Bronchial epithelial cell (primary cell): ENCODE measurements at regions not wholly inside any gene's neighbourhood (a gene's known extent, or its start where the extent isn't known, plus 50 kb on each side); places are given as distances from the start of the nearest gene placed in this dataset.
A peak's percentile ranks its signal among the peaks of the same experiment; 100 is the strongest.

ENCODE experiments used
- DNase-seq: peaks from one replicate; pipeline ENCODE4 v3.0.0-alpha.2; 2010; ENCODE audit warnings: low read depth
- FAIRE-seq: peaks from 2 replicates; lab custom pipeline; 2011; peaks lifted over from hg19 to GRCh38; lab: Jason Lieb, UNC
- H3K27me3 ChIP-seq: 2 replicates; pipeline ENCODE4 v1.5.1; 2011; ENCODE audit warnings: low read length; ENCODE audit not compliant: control insufficient read depth, insufficient read depth
- H3K36me3 ChIP-seq: 2 replicates; pipeline ENCODE4 v1.5.1; 2011; ENCODE audit warnings: low read length; ENCODE audit not compliant: control insufficient read depth, insufficient read depth
- H3K4me3 ChIP-seq: 2 replicates; pipeline ENCODE4 v1.5.1; 2011; ENCODE audit warnings: mild to moderate bottlenecking, low read depth, low read length, control low read depth
- CTCF ChIP-seq: IDR thresholded peaks from 2 replicates; pipeline ENCODE4 v1.5.1; 2011; ENCODE audit warnings: mild to moderate bottlenecking, moderate library complexity, low read length, control low read depth, inconsistent platforms; ENCODE audit not compliant: insufficient read depth, severe bottlenecking

DNA sequence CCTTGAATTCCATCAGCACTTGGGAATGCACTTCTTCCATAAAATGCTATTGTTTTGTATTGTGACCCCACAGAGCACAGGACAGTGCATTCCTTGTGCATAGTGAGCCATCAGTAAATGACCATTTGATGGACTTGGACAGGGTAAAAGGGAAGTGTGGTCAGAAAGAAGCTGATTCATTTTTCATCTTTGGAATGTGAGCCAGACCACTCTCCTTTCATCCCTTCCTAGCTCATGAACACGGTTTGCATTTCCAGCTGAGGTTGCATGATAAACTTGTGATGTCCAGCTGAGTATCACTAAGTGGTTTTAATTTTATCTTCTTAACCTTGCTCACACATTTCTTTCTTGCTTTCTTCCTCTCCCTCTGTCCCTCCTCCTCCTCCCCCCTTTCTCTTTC is 101.3 kb downstream of the NUDT12 start:
- Histone ChIP-seq H3K4me3 (no peak overlapping the region), H3K27me3 (no peaks in the 10 kb centered on the region), H3K36me3 (no peaks in the 10 kb centered on the region)
- no peak for TF ChIP-seq CTCF
- DNase-seq, result no peak
- FAIRE-seq, result no peak

- H3K27me3 ChIP-seq, result no peaks in the 10 kb centered on the region
- H3K36me3 ChIP-seq, result no peaks in the 10 kb centered on the region
- FAIRE-seq (no peak), DNase-seq (no peak)
- no peak for TF ChIP-seq CTCF
- no peak overlapping the region for H3K4me3 ChIP-seq
Observed at GRCh38 chr5:103458497-103459040, 104.0 kb downstream of the NUDT12 start.

GRCh38 chr5:103456476-103456875 is 106.1 kb downstream of the NUDT12 start:
- TF ChIP-seq CTCF, result no peak
- no peak for FAIRE-seq
- DNase-seq, result peak; percentile 33
- Histone ChIP-seq H3K36me3 (no peaks in the 10 kb centered on the region), H3K27me3 (no peaks in the 10 kb centered on the region), H3K4me3 (no peak overlapping the region)

DNA sequence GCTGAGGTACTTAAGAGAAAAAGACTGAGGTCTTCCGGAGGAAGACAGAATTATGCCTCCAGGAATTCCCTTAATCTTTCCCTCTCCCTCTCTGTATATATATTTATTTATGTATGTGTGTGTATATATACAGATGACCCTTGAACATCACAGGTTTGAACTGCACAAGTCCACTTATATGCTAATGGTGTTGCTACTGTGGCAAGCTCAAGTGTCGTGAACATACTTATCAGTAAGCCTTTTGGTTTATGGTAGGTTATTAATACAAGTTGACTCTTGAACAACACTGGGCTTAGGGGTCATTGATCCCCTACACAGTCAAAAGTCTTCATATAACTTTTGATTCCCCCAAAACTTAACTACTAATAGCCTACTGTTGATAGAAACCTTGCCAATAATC is 106.8 kb downstream of the NUDT12 start:
- FAIRE-seq, result no peak

GRCh38 chr5:103454770-103455169 is 107.8 kb downstream of the NUDT12 start:
- no peaks in the 10 kb centered on the region for H3K36me3 ChIP-seq
- FAIRE-seq (no peak), DNase-seq (no peak)
- TF ChIP-seq CTCF, result no peak
- no peak overlapping the region for H3K4me3 ChIP-seq
- H3K27me3 ChIP-seq, result no peaks in the 10 kb centered on the region

More for the DNA sequence above, 106.8 kb downstream of the NUDT12 start:
- H3K4me3 ChIP-seq, result no peak overlapping the region
- H3K36me3 ChIP-seq, result no peaks in the 10 kb centered on the region
- no peak for DNase-seq
- H3K27me3 ChIP-seq, result no peaks in the 10 kb centered on the region
- no peak for TF ChIP-seq CTCF

DNA sequence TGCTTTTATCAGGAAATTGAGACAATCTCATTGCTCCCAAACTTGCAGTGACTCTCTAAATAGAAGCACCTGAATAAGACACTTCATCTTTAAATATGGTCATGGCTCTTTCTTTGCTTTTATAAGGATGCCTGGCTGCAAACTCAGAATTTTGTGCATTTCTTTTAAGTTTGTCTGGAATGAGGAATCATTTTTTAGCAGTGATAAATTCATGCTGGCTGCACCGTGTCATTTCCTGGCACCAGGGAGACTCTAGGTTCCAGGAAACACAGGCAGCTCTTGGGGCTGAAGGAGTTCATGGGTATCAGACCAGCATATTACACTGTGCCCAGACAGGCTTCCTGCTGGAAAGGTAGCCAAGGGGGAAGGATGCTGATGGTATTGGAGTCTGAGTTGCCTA is 109.9 kb downstream of the NUDT12 start:
- H3K36me3 ChIP-seq, result no peaks in the 10 kb centered on the region
- H3K4me3 ChIP-seq, result no peak overlapping the region
- no peak for TF ChIP-seq CTCF
- no peaks in the 10 kb centered on the region for H3K27me3 ChIP-seq
- no peak for FAIRE-seq
- no peak for DNase-seq
